ENCODE measurements at regions not wholly inside any gene's neighbourhood (a gene's known extent, or its start where the extent isn't known, plus 50 kb on each side); places are given as distances from the start of the nearest gene placed in this dataset.
"Not testable (repeated sequence)": the region's sequence is repeated elsewhere in the genome, so short reads cannot be mapped to it uniquely, and the experiment has no call there.

- no peak for DNase-seq
These were observed 222.5 kb upstream of the TCERG1L start for GRCh38 chr10:131533846-131534526.

GRCh38 chr10:131534836-131535235, 223.3 kb upstream of the TCERG1L start:
- DNase-seq, result no peak

DNA sequence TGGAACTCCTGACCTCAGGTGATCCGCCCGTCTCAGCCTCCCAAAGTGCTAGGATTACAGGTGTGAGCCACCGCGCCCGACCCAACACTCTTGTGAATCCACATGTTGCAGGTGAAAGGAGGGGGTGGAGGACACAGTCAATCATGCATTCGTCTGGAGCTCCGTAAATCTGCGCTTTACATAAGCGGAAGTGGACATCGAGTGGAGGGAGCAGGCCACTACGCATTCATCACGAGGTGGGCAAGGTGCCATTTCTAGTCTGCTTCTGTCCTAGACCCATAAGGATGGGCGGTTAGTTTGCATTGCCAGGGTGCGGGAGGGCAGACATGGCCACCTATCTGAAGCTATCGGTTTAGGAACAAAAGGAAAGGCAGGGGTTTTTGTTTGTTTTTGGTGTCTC, 225.2 kb upstream of the TCERG1L start:
- no peak for DNase-seq

DNA sequence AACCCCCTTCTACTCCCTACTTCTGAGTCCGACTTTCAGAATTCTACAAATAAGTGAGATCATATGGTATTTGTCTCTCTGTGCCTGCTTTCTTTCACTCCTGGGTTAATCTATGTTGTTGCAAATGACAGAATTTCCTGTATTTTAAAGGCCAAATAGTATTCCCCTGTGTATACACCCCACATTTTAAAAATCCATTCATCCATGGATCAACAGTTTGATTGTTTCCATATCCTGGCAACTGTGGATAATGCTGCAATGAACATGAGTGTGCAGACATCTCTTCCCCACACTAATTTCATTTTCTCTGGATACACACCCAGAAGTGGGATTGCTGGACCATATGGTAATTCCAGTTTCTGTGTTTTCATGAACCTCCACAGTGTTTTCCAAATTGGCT, 225.8 kb upstream of the TCERG1L start:
- no peak for DNase-seq

- DNase-seq, result no peak
These were observed 233.0 kb upstream of the TCERG1L start for GRCh38 chr10:131544495-131544894.

- no peak for DNase-seq
These were observed 234.7 kb upstream of the TCERG1L start for GRCh38 chr10:131546086-131546810.

GRCh38 chr10:131547129-131547799, 235.7 kb upstream of the TCERG1L start:
- DNase-seq, result no peak

GRCh38 chr10:131548176-131548575, 236.7 kb upstream of the TCERG1L start:
- no peak for DNase-seq

- no peak for DNase-seq
These were observed 237.6 kb upstream of the TCERG1L start for GRCh38 chr10:131549116-131549515.

DNA sequence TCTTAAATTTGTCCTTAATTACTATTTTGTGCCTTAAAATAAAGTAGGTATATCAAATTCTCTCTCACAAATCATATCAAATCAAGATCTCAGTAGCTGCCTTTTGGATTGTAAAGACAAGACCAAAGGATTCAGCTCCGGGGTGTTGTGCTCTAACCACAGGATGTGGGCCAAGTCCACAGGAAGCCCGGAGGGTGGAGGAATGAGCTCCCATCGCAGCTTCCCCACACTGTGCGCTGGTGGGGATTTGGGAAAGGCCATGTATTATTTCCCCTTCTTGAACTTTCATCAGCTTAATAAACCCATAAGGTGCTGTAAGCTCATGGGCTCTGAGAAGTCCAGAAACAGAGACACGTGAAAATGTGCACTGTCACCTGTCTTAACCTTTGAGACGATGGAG, 241.6 kb upstream of the TCERG1L start:
- DNase-seq, result no peak

DNA sequence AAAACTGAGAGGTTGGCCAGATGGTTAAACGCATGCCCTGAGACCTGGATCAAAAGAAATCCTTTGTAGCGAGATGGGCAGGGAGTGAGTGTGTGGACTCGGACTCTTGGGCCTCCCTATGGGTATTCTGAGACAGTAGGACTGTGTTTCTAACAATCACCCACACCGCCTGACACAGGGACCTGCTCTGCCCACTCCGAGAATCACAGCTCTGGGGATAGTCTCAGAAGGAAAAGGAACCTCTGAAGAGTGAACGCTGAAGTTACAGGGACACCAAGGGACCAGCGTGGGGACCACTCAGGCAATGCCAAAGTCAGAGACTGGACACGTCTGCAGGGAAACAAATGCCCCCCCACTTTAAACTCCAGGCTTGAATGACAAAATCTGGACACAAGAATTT, 242.1 kb upstream of the TCERG1L start:
- DNase-seq, result no peak

DNA sequence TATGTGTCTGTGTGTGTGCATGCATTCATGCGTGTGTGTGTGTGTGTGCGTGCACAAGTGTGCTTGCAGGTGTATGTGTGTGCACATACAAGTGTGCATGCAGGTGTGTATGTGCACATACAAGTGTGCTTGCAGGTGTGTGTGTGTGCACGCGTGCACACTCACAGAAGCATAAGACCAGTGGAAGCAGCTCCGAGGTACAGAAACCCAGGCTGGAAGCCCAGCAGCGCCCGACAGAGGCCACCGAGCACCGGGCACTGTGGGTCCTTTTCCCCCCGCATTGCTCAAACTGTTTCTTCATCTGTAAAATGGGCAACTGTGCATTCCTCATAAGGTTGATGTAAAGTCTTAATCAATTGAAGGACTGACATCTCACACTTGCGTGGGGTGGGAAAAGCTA, 243.3 kb upstream of the TCERG1L start:
- no peak for DNase-seq

- no peak for DNase-seq
These were observed 243.9 kb upstream of the TCERG1L start for GRCh38 chr10:131555406-131555805.

DNA sequence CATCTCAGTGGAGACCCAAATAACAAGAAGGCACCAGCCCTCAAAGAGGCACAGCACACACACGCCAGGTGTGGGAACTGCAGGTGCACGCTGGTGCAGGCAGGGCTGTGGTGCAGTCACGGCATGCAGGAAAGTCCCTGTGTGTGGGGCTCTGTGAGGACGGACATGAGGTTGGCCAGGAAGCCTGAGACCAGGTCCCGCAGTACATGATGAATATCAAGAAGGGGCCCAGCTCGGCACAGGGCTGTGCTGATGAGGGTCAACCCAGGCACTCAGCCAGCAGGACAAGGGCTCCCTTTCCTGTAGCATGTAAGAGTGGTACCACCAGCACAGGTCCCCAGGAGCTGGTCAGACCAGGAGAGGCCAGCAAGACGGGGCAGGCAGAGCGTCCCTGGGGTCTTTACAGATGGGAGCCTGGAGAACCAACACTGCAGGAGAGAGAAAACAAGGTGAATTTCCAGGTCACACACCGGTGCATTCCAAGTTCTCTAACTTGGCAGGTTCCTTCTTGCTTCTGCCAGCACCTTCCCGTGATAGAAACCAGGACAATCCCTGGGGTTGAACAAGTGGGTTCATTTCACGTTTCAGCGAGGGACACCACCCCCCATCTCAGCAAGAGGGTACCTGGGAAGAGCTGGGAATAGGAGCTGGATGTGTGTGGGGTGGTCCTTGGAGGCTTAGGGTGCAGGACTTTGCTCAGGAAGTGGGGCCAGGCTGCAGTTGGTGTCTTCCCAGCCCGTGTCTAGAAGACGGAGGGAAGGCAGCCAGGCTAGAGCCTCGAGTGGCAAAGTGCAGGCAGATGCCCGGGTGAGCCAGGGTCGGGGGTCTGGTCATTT, 244.8 kb upstream of the TCERG1L start:
- DNase-seq, result no peak

GRCh38 chr10:131556897-131557495, 245.5 kb upstream of the TCERG1L start:
- no peak for DNase-seq

DNA sequence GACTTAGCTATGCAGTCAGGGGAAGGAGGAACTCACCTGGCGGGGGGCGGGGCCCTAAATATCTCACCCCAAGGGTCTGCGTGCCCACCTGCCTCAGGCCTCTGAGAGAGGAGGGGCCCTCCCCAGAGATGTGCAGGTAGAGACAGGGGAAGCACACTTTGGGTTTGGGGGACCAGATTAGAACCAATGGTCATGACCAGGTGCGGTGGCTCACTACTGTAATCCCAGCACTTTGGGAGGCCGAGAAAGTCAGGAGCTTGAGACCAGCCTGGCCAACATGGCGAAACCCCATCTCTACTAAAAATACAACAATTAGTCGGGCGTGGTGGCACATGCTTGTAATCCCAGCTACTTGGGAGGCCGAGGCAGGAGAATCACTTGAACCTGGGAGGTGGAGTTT, 246.4 kb upstream of the TCERG1L start:
- DNase-seq, result not testable (repeated sequence)

- no peak for DNase-seq
These were observed 248.0 kb upstream of the TCERG1L start for GRCh38 chr10:131559450-131559911.

- no peak for DNase-seq
These were observed 248.6 kb upstream of the TCERG1L start for GRCh38 chr10:131560166-131560565.

DNA sequence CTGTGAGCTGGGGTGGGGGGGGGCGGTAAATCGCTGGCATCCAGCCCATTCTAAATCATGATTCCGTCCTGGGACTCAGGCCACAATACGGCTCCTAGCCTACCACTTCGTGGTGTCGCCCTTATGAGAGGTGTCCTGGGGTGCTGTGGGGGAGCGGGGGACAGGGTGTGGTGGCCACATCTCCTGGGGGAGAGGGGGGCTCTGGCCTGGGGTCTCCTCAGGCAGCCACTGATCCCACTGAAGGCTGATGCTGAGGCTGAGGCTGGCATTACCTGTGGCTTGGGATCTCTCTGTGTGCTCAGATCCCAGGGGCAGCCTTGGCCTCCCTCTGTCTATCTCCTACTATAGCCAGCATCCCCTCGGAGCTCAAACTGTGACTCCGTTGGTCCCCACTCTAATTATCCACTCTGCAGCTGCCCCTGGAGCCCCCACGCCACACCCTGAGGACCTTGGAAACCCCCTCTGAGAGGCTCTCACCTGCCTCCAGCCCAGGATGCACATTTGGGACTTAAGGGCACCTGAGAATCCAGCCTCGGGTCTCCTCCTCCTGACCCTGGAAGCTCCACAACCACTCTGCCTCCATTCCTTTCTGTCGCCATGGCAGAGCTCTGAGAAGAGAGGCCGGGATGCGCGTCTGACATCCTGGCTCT, 249.3 kb upstream of the TCERG1L start:
- no peak for DNase-seq

GRCh38 chr10:131561897-131562296, 250.4 kb upstream of the TCERG1L start:
- no peak for DNase-seq

- no peak for DNase-seq
These were observed 251.9 kb upstream of the TCERG1L start for GRCh38 chr10:131563411-131563810.

Data from hematopoietic multipotent progenitor cell treated with erythropoietin and hydrocortisone succinate and interleukin-3 and kit ligand, for 4 days (in vitro differentiated cells).